Trophoblast cell (in vitro differentiated cells and primary cell): ENCODE measurements at regions not wholly inside any gene's neighbourhood (a gene's known extent, or its start where the extent isn't known, plus 50 kb on each side); places are given as distances from the start of the nearest gene placed in this dataset.

Experiments used
- DNase-seq, 2 donors: peaks; one replicate each; pipeline ENCODE4 v3.0.0-alpha.2; 2016
- H2AFZ ChIP-seq: 2 replicates; pipeline ENCODE4 v1.6.1; 2013; ENCODE audit warnings: low read length, moderate library complexity, mild to moderate bottlenecking; ENCODE audit not compliant: insufficient read depth, poor library complexity
- H2AK5ac ChIP-seq: 2 replicates; pipeline ENCODE4 v1.6.1; 2013; ENCODE audit warnings: mild to moderate bottlenecking, low read length
- H2BK120ac ChIP-seq: 2 replicates; pipeline ENCODE4 v1.6.1; 2013; ENCODE audit warnings: low read length, mild to moderate bottlenecking, moderate library complexity; ENCODE audit not compliant: insufficient read depth, poor library complexity
- H2BK12ac ChIP-seq: 2 replicates; pipeline ENCODE4 v1.6.1; 2013; ENCODE audit warnings: mild to moderate bottlenecking, low read length, moderate library complexity
- H2BK5ac ChIP-seq: 2 replicates; pipeline ENCODE4 v1.6.1; 2013; ENCODE audit warnings: low read length, low read depth, moderate library complexity, mild to moderate bottlenecking; ENCODE audit not compliant: poor library complexity
- H3K14ac ChIP-seq: 2 replicates; pipeline ENCODE4 v1.6.1; 2013; ENCODE audit warnings: mild to moderate bottlenecking, low read length
- H3K18ac ChIP-seq: 2 replicates; pipeline ENCODE4 v1.6.1; 2013; ENCODE audit warnings: mild to moderate bottlenecking, low read length
- H3K23ac ChIP-seq: 2 replicates; pipeline ENCODE4 v1.6.1; 2013; ENCODE audit warnings: low read length
- H3K27ac ChIP-seq: 2 replicates; pipeline ENCODE4 v1.5.1; 2013; ENCODE audit warnings: low read depth, mild to moderate bottlenecking, inconsistent platforms, low read length, moderate library complexity
- H3K27me3 ChIP-seq: 2 replicates; pipeline ENCODE4 v1.6.1; 2013; ENCODE audit warnings: inconsistent platforms, mild to moderate bottlenecking, low read length, moderate library complexity; ENCODE audit not compliant: insufficient read depth
- H3K36me3 ChIP-seq, 2 experiments: 1 replicate in 1 of 2; 2 replicates in 1 of 2; pipeline ENCODE4 v1.6.1; 2013; ENCODE audit warnings: low read length in 2 of 2, mild to moderate bottlenecking in 2 of 2, moderate library complexity in 1 of 2; ENCODE audit not compliant: insufficient read depth in 2 of 2, control insufficient read depth in 1 of 2
- H3K4ac ChIP-seq: 2 replicates; pipeline ENCODE4 v1.6.1; 2013; ENCODE audit warnings: low read depth, mild to moderate bottlenecking, low read length, moderate library complexity
- H3K4me1 ChIP-seq, 2 experiments: 1 replicate in 1 of 2; 2 replicates in 1 of 2; pipeline ENCODE4 v1.6.1; 2013; ENCODE audit warnings: low read length in 2 of 2, mild to moderate bottlenecking in 2 of 2, moderate library complexity in 1 of 2; ENCODE audit not compliant: insufficient read depth in 2 of 2, control insufficient read depth in 1 of 2
- H3K4me2 ChIP-seq: 2 replicates; pipeline ENCODE4 v1.6.1; 2013; ENCODE audit warnings: inconsistent platforms, mild to moderate bottlenecking, low read length, moderate library complexity
- H3K4me3 ChIP-seq: 2 replicates; pipeline ENCODE4 v1.5.1; 2013; ENCODE audit warnings: mild to moderate bottlenecking, low read depth, low read length, inconsistent platforms
- H3K79me1 ChIP-seq: one replicate; pipeline ENCODE4 v1.6.1; 2013; ENCODE audit warnings: low read length
- H3K79me2 ChIP-seq: 2 replicates; pipeline ENCODE4 v1.6.1; 2013; ENCODE audit warnings: low read length, mild to moderate bottlenecking; ENCODE audit not compliant: control insufficient read depth, insufficient read depth, poor library complexity
- H3K9ac ChIP-seq: 2 replicates; pipeline ENCODE4 v1.6.1; 2013; ENCODE audit warnings: mild to moderate bottlenecking, low read length
- H3K9me3 ChIP-seq: 2 replicates; pipeline ENCODE4 v1.6.1; 2013; ENCODE audit warnings: low read depth, mild to moderate bottlenecking, control low read depth, inconsistent platforms, low read length; ENCODE audit not compliant: insufficient read depth
- H4K12ac ChIP-seq: 2 replicates; pipeline ENCODE4 v1.6.1; 2013; ENCODE audit warnings: low read depth, mild to moderate bottlenecking, low read length, moderate library complexity
- H4K8ac ChIP-seq: 2 replicates; pipeline ENCODE4 v1.6.1; 2013; ENCODE audit warnings: low read depth, mild to moderate bottlenecking, low read length, moderate library complexity
- H4K91ac ChIP-seq: one replicate; pipeline ENCODE4 v1.6.1; 2013; ENCODE audit warnings: low read depth, mild to moderate bottlenecking, low read length, moderate library complexity
- WGBS: extraction: QIAGEN DNeasy Blood & Tissue Kit; methylation state at CpG from one replicate; pipeline ENCODE4 v1.1.7; 2013; ENCODE audit warnings: missing lambda C conversion rate; ENCODE audit not compliant: insufficient read length, insufficient coverage; ENCODE audit errors: extremely low coverage; 5-methylcytosine and 5-hydroxymethylcytosine counted together

- H3K9ac ChIP-seq: no peak overlapping the region
- DNase-seq: no peak
- no peak overlapping the region for H4K12ac ChIP-seq
- H3K79me2 ChIP-seq: no peaks in the 10 kb centered on the region
- H2BK12ac ChIP-seq: no peak overlapping the region
- no peak overlapping the region for H2BK120ac ChIP-seq
- H3K14ac ChIP-seq: no peak overlapping the region
- H4K91ac ChIP-seq: no peak overlapping the region
- no peak overlapping the region for H4K8ac ChIP-seq
- no peak overlapping the region for H2AFZ ChIP-seq
- H3K18ac ChIP-seq: no peak overlapping the region
- no peaks in the 10 kb centered on the region for H3K79me1 ChIP-seq
- no peak overlapping the region for H3K27ac ChIP-seq
- no peaks in the 10 kb centered on the region for H3K27me3 ChIP-seq
- H3K23ac ChIP-seq: no peak overlapping the region
- no peaks in the 10 kb centered on the region for H3K36me3 ChIP-seq
- no CpG with 5 or more reads among the region's 4 CpGs for WGBS
- no peak overlapping the region for H3K4me2 ChIP-seq
- no peak overlapping the region for H2BK5ac ChIP-seq
- no peaks in the 10 kb centered on the region for H3K9me3 ChIP-seq
- no peak overlapping the region for H3K4me3 ChIP-seq
- H3K4ac ChIP-seq: no peak overlapping the region
- no peaks in the 10 kb centered on the region for H3K4me1 ChIP-seq
- no peak overlapping the region for H2AK5ac ChIP-seq
These were observed 392.5 kb upstream of the PTBP2 start for GRCh38 chr1:96329121-96329520.

- no peaks in the 10 kb centered on the region for H3K36me3 ChIP-seq
- no peak overlapping the region for H3K4me3 ChIP-seq
- H3K4me2 ChIP-seq: no peak overlapping the region
- H3K27ac ChIP-seq: no peak overlapping the region
- no peak overlapping the region for H2AK5ac ChIP-seq
- no peak overlapping the region for H2AFZ ChIP-seq
- H4K12ac ChIP-seq: no peak overlapping the region
- H2BK12ac ChIP-seq: no peak overlapping the region
- no peaks in the 10 kb centered on the region for H3K9me3 ChIP-seq
- no peak overlapping the region for H3K18ac ChIP-seq
- no peaks in the 10 kb centered on the region for H3K79me2 ChIP-seq
- H3K23ac ChIP-seq: no peak overlapping the region
- H3K9ac ChIP-seq: no peak overlapping the region
- H4K8ac ChIP-seq: no peak overlapping the region
- DNase-seq: no peak
- no peaks in the 10 kb centered on the region for H3K4me1 ChIP-seq
- no peaks in the 10 kb centered on the region for H3K27me3 ChIP-seq
- no peak overlapping the region for H3K14ac ChIP-seq
- no peak overlapping the region for H2BK120ac ChIP-seq
- no peak overlapping the region for H2BK5ac ChIP-seq
- H3K79me1 ChIP-seq: no peaks in the 10 kb centered on the region
- no CpG with 5 or more reads among the region's 3 CpGs for WGBS
- H4K91ac ChIP-seq: no peak overlapping the region
- H3K4ac ChIP-seq: no peak overlapping the region
These were observed 390.0 kb upstream of the PTBP2 start for GRCh38 chr1:96331596-96331995.

- Histone ChIP-seq H3K79me2 (no peaks in the 10 kb centered on the region), H2BK12ac (no peak overlapping the region), H3K9me3 (no peaks in the 10 kb centered on the region), H4K12ac (no peak overlapping the region), H3K23ac (no peak overlapping the region), H3K79me1 (no peaks in the 10 kb centered on the region), H3K4me2 (no peak overlapping the region), H2AFZ (no peak overlapping the region), H3K36me3 (no peaks in the 10 kb centered on the region), H3K4me1 (no peaks in the 10 kb centered on the region), H4K91ac (no peak overlapping the region), H2BK120ac (no peak overlapping the region), H4K8ac (no peak overlapping the region), H3K18ac (no peak overlapping the region), H2AK5ac (no peak overlapping the region), H3K27ac (no peak overlapping the region), H3K27me3 (no peaks in the 10 kb centered on the region), H3K14ac (no peak overlapping the region), H3K4me3 (no peak overlapping the region), H3K9ac (no peak overlapping the region), H3K4ac (no peak overlapping the region), H2BK5ac (no peak overlapping the region)
- no peak for DNase-seq
- no CpG with 5 or more reads among the region's 4 CpGs for whole genome bisulfite sequencing
These were observed 387.9 kb upstream of the PTBP2 start for GRCh38 chr1:96333522-96334235.

GRCh38 chr1:96334236-96334557, 387.4 kb upstream of the PTBP2 start:
- no CpG with 5 or more reads among the region's 4 CpGs for WGBS

More at GRCh38 chr1:96334236-96334557, 387.4 kb upstream of the PTBP2 start:
- Histone ChIP-seq H3K4ac (no peak overlapping the region), H2BK12ac (no peak overlapping the region), H3K9me3 (no peaks in the 10 kb centered on the region), H3K14ac (no peak overlapping the region), H3K79me1 (no peaks in the 10 kb centered on the region), H3K9ac (no peak overlapping the region), H4K8ac (no peak overlapping the region), H2AK5ac (no peak overlapping the region), H3K4me3 (no peak overlapping the region), H4K12ac (no peak overlapping the region), H3K23ac (no peak overlapping the region), H3K4me1 (no peaks in the 10 kb centered on the region), H3K27ac (no peak overlapping the region), H2BK5ac (no peak overlapping the region), H2AFZ (no peak overlapping the region), H3K36me3 (no peaks in the 10 kb centered on the region), H2BK120ac (no peak overlapping the region), H3K79me2 (no peaks in the 10 kb centered on the region), H3K18ac (no peak overlapping the region), H3K4me2 (no peak overlapping the region), H3K27me3 (no peaks in the 10 kb centered on the region), H4K91ac (no peak overlapping the region)
- DNase-seq: no peak
